ENCODE measurements at regions not wholly inside any gene's neighbourhood (a gene's known extent, or its start where the extent isn't known, plus 50 kb on each side); places are given as distances from the start of the nearest gene placed in this dataset.

DNA sequence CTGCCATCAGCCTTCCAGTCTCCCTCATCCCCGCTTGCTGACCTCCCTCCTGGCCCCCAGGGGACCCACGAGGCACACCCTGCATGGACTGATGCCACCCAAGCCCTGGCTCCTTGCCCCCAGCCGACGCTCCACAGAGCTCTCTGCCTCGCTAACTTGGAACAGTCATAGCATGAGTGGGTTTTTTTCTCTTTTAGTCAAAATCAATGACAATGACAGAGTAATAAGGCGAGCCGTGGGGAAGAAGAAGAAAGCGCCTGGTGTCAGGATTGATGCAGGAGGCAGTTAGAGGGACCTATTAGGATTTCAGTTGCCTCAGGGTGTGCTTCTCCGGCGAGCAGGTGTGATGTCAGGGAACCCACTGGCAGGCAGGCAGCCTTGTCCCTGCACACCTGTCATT lies 176.3 kb upstream of the TNRC6C start:
- no peak for DNase-seq (ENCODE audit: low spot score)
- in situ Hi-C loops (cut with MboI; ENCODE audit: low sequenced_read_pairs, unreplicated experiment), result no loop called here
- TF ChIP-seq CTCF (IDR thresholded peaks at IDR 0.05; ENCODE audit: borderline replicate concordance, control extremely low read depth, extremely low read depth, insufficient read depth, missing control alignments), result no peak

- no peak for DNase-seq (ENCODE audit: low spot score)
- in situ Hi-C loops (cut with MboI; ENCODE audit: low sequenced_read_pairs, unreplicated experiment), result no loop called here
- no peak for TF ChIP-seq CTCF (IDR thresholded peaks at IDR 0.05; ENCODE audit: borderline replicate concordance, control extremely low read depth, extremely low read depth, insufficient read depth, missing control alignments)
Observed at GRCh38 chr17:77782611-77783010, 175.9 kb upstream of the TNRC6C start.

GRCh38 chr17:77783991-77784820 lies 174.3 kb upstream of the TNRC6C start:
- in situ Hi-C loops (cut with MboI; ENCODE audit: low sequenced_read_pairs, unreplicated experiment), result no loop called here
- TF ChIP-seq CTCF (IDR thresholded peaks at IDR 0.05; ENCODE audit: borderline replicate concordance, control extremely low read depth, extremely low read depth, insufficient read depth, missing control alignments), result no peak
- DNase-seq (ENCODE audit: low spot score), result peak; percentile 56

GRCh38 chr17:77785312-77785905 lies 173.1 kb upstream of the TNRC6C start:
- no peak for DNase-seq (ENCODE audit: low spot score)
- in situ Hi-C loops (cut with MboI; ENCODE audit: low sequenced_read_pairs, unreplicated experiment), result no loop called here

DNA sequence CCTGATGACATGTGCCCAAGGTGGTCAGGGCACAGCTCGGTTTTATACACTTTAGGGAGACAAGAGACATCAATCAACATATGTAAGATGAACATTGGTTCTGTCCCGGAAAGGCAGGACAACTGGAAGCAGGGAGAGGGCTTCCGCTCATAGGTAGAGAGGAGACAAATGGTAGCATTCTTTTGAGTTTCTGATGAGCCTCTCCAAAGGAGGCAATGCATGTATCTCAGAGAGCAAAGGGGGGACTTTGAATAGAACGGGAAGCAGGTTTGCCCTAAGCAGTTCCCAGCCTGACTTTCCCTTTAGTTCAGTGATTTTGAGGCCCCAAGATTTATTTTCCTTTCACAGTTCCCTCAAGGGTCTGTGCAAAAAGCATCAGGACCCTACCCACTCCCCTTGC lies 172.4 kb upstream of the TNRC6C start:
- TF ChIP-seq CTCF (IDR thresholded peaks at IDR 0.05; ENCODE audit: borderline replicate concordance, control extremely low read depth, extremely low read depth, insufficient read depth, missing control alignments), result no peak
- in situ Hi-C loops (cut with MboI; ENCODE audit: low sequenced_read_pairs, unreplicated experiment), result no loop called here
- no peak for DNase-seq (ENCODE audit: low spot score)

More at GRCh38 chr17:77785312-77785905, 173.1 kb upstream of the TNRC6C start:
- TF ChIP-seq CTCF (IDR thresholded peaks at IDR 0.05; ENCODE audit: borderline replicate concordance, control extremely low read depth, extremely low read depth, insufficient read depth, missing control alignments), result no peak

- in situ Hi-C loops (cut with MboI; ENCODE audit: low sequenced_read_pairs, unreplicated experiment), result no loop called here
- no peak for TF ChIP-seq CTCF (IDR thresholded peaks at IDR 0.05; ENCODE audit: borderline replicate concordance, control extremely low read depth, extremely low read depth, insufficient read depth, missing control alignments)
- DNase-seq (ENCODE audit: low spot score), result no peak
Observed at GRCh38 chr17:77786740-77787505, 171.6 kb upstream of the TNRC6C start.
